GM19397 (cell line): ENCODE measurements at regions not wholly inside any gene's neighbourhood (a gene's known extent, or its start where the extent isn't known, plus 50 kb on each side); places are given as distances from the start of the nearest gene placed in this dataset.
"Not testable (repeated sequence)": the region's sequence is repeated elsewhere in the genome, so short reads cannot be mapped to it uniquely, and the experiment has no call there.

Experiments
- ATAC-seq: cut with Tn5 transposase; IDR thresholded peaks from one replicate; pipeline ENCODE4 v1.9.1; 2021; ENCODE audit warnings: mild to moderate bottlenecking, moderate library complexity; ENCODE audit not compliant: unreplicated experiment

DNA sequence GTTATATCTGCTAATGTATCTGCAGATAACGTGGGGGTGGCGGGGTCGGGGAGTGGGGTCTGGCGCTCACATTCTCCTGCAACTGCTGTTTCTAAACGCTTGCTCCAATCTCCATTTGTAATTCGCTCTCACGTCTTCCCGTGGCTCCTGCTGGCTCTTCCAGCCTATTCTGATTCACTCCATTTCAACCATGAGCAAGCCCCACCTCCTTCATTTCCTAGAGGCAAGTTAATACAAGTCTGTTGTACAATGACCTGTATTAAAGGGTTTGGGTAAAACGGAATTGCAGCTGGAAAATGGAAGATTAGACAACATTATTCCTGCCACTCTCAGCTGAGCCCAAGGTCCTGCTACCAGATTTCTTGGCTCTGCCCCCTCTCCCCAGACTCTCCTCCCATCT lies 132.3 kb downstream of the CSNK2A3 start:
- no peak for ATAC-seq

DNA sequence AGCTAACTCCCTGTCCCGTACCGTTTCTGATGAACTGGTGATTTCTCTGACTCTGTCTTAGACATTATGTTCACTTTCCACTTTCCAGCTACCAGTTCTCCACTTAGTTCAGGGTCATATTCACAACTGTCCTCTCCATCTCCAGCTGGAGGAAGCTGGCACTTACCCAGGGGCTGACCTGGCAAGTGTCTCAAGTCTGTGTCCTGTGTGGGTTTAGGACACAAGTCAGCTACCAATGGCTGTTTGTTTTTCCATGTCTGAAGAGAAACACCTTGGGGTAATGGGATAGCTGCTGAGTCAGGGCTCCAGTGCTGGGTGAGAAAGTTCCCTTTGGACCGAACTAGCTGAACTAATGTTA lies 134.4 kb downstream of the CSNK2A3 start:
- no peak for ATAC-seq

DNA sequence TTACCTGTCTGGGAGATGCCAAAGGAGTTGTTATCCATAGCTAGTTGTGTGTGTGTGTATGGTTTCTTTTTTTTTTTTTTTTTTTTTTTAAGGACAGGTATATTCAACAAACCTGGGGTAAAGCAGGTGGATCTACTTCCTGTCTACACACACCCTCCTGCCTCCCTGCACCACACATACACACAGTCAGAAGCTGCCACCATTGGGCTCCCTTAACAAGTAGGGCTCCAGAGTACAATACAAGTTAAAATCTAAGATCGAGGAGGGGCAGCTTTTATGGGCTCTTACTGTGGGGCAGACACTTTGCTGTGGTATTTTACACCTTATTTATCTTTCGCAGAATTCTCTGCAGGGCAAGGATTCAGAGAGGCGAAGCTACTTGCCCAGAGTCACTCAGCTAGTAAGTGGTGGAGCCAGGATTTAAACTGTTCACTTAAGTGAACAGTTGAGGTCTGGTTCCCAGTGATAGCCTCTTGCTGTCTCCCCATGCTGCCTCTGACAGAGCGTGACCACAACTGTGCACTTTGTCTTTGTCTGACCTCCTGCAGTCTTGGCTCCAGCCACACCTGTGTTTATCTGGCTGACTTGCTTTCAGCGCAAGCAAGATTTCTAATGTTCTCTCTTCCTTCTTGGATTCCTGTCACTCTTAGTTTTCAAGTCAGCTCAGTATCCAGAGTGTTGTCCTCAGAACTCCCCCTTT lies 135.0 kb downstream of the CSNK2A3 start:
- no peak for ATAC-seq

DNA sequence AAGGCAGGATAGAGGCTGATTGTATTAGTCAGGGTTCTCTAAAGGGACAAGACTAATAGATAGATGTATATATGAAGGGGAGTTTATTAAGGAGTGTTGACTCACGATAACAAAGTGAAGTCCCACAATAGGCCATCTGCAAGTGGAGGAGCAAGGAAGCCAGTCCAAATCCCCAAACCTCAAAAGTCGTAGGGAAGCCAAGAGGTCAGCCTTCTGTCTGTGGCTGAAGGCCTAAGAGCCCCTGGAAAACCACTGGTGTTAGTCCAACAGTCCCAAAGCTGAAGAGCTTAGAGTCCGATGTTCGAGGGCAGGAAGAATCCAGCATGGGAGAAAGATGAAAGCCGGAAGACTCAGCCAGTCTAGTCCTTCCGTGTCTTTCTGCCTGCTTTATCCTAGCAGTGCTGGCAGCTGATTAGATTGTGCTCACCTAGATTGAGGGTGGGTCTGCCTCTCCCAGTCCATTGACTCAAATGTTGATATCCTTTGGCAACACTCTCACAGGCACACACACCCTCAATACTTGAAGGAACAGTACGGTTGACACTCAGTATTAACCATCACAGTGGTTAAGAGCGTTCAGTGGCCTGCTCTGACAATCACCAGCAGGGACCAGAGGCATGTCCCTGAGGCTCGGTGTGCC lies 135.6 kb downstream of the CSNK2A3 start:
- ATAC-seq: no peak

DNA sequence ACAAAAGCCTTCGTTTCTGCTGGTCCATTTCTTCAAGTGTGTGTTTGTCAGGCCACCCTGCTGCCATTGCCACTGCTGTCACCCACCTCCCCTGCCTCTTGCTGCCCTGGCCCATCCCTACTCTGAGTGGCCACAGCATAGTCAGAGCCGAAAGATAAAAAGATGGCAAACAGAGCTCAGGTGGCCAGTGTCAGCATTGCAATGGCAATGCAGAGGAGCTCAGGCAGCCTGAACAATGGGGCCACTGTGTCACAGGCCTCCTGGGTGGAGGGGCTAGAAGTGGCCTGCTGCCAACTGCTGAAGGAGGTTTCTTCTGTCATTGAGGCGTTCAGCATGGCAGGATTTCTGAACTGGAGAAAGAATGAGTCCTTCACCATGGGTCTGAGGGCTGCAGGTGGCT lies 137.1 kb downstream of the CSNK2A3 start:
- no peak for ATAC-seq

DNA sequence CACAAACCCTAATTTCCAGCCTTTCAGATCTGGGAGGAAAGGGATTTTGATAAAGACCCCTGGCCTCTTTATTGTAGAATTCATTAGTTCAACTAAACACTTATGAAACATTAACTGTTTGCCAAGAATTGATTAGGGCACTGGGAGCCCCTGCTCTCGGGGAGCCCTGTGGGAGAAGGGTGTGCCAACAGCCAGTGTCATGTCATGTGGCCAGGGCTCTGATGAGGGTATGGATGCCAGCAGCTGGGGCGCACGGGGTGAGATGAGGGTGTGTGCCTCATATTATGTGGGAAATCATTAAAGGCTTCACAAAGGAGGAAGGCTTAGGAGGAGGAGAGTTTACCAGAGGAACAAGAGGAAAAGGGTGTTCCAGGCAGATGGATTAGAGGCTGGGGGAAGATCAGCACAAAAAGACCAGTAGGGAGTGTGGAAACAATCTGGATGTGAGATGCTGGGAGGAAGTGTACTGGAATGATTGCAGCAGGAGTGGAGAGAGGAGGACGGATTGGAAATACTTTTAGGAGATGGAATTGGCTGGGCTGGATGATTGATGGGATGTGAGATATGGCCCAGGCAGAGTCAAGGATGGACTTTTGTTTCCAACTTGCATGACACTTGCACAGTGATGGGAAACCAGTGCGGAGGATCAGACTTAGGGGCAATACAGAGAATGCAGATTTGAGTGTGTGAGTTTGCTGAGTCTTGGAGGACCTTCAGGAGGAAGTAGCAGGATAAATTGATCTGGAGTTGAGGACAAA lies 137.8 kb downstream of the CSNK2A3 start:
- ATAC-seq: no peak

DNA sequence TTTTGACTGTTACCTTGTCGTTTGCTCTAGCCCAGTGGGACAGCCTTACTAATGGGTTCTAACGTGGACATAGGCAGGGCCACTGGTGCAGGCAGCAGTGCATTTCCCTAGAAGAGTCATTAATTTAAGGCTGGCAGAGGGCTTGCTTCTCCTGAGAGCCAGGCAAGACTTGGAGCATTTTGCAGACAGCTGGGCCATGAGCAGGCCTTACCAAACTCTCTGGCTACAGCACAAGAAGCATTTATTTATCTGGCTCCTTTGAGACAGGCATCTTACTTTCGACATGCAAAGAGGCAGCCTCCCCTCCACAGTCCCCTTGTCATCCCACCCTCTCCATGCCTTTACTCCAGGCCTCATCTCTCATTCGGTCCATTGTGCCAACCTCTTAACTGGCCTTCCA lies 139.9 kb downstream of the CSNK2A3 start:
- no peak for ATAC-seq

DNA sequence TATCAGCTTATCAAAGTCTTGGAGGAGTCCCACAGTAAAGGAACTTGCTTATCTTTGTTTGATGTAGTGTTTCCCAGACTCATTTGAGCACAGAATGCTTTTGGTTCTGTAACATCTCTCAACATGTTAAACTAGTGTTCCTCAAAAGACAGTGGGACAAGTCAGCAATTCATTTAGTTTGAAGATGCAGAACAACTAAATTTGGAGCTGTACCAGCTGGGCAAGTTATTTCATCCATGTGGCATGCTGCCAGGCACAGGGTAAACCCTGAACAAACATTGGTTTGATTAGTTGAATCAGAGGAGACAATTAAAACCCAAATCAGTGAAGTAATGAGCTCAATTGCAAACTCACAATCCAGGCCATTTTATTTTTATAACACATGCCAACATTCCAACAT lies 141.2 kb downstream of the CSNK2A3 start:
- no peak for ATAC-seq

DNA sequence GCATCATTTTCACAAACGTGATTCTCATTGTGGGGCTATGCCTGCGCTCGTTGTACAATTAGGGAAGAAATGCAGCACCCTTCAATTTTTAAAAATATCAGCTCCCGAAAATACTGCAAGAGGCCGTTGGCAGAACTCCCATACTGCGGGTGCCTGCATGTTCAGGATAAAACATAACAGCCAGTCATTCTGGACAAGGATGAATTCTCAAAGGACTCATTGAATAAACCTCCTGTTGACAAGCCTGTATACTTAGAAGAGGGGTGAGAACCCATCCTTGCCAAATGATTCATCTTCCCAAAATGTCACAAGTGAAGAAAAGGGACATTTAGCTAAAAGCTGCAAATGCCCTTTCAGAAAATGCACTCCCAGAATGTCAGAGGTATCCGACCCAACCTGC lies 141.9 kb downstream of the CSNK2A3 start:
- ATAC-seq: no peak

DNA sequence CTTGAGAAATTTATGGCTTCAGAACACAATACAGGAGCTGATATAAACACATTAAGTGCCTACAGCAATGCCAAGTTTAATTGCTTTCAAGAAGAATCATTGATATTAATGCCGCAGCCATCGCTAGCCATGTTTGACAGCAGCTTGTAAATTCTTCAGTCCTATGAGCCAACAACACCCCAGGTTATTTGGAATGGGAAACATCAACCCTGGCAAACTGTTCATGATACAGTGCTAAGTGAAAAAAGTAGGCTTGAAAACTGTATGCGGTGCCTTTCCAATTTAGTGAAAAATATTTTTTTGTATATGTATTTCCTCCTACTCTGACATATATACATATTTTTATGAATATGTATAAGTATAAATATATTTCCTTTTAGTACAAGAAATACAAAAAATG lies 142.6 kb downstream of the CSNK2A3 start:
- ATAC-seq: no peak

DNA sequence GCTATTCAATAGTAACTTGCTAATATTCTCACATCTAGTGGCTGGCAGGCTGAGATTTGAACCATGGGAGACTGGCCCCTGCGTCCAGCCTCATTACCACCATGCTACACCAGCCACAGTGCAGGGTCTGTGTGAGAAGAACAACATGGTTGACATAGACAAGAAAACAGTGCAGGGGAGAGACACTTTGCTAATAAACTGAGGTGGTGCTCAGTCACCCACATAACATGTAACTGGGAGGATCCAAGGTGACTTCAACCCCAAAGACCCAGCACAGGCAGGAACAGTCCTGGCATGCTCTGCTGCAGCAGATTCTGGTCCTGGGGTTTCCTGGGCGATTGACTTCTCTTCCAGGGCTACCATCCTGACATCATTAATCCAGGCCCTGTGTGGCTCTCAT lies 143.1 kb downstream of the CSNK2A3 start:
- no peak for ATAC-seq

DNA sequence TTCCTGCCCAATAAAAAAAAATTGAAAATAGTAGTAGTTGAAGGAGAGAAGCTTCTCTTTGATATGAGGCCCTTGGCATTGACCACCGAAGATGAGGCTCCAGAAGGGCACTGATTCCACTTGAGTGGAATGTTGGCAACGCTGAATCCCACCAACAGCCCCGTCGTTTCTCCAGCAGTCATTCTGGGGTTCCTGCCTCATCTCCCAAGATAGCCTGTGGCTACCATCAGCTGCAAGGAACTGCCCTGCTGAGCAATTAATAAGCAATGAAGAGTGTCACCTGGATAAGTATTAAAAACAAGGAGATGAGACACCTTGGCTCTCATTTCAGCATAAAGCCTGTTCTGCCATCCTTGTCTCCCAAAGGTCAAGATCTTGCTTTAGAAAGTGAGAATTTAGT lies 144.1 kb downstream of the CSNK2A3 start:
- ATAC-seq: no peak

DNA sequence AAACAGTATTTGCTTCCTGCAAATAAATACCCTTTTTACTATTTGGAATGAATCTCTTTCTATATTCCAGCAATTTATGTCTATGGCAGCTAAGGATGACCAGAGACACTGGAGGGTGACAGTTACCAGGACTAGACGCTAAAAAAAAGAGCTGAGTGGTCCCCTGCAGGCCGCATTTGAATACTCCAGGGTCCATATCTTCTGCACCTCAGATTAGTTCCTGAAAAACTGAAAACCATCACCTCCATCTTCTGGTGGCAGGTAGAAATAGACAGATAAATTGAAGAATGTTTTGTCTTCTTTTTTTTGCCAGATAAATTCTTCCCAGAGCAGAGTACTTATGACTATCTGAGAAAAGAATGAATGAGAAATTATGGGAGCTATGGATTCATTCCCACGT lies 145.6 kb downstream of the CSNK2A3 start:
- no peak for ATAC-seq

DNA sequence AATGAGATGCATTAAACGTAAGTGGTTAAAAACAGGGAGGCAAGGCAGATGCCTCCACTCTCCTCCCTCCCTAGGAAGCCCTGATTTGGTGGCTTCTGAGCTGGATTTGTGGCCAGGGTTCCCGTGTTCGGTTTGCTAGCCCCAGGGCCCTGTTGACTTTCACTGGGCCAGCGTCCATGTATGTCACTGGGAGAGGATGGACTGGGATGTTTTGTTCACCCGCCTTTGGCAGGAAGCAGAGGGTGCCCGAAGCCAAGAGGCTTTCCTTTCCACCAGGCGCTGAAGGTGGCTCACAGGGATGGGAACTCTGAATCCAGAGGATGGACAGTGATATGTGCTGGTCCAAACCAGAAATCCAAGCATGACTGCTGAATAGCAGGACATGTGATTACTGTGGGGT lies 146.6 kb downstream of the CSNK2A3 start:
- ATAC-seq: no peak

DNA sequence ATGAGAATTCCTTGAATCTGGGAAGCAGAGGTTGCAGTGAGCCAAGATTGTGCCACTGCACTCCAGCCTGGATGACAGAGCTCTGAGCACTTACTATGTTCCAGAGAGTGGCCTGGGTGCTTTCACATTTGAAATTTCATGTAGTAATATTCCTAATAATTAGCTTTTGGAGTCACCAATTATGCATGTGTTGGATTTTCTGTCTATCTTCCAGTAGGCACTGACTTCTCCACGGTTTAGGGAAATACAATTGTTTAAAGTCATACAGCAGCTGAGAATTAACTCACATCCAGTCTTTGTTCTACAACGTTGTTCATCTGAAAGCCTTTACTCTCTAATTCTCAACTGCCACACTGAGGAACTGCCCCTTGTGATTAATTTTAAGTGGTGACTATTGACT lies 150.2 kb downstream of the CSNK2A3 start:
- no peak for ATAC-seq

DNA sequence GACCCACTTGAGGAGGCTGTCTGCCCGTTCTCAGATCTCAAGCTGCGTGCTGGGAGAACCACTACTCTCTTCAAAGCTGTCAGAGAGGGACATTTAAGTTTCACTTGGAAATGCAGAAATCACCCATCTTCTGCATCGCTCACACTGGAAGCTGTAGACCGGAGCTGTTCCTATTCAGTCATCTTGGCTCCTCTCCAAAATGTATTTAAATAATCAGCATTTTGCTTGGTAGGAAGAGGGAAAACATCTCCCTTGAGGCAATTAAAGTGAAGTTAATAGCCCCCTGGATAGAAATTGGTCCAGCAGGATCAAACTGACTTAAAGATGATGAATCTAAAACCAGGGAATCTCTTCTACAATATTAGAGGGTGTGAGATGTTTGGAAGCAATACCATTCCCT lies 151.7 kb downstream of the CSNK2A3 start:
- not testable (repeated sequence) for ATAC-seq

DNA sequence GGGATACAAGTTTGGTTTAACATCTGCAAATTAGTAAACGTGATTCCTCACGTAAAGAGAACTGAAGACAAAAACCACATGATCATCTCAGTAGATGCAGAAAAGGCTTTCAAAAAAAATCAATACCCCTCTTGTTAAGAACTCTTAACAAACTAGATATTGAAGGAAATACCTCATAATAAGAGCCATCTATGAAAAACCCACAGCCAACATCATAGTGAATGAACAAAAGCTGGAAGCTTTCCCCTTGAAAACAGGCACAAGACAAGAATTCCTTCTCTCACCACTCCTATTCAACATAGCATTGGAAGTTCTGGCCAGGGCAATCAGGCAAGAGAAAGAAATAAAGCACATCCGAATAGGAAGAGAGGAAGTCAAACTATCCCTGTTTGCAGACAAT lies 160.5 kb downstream of the CSNK2A3 start:
- no peak for ATAC-seq

DNA sequence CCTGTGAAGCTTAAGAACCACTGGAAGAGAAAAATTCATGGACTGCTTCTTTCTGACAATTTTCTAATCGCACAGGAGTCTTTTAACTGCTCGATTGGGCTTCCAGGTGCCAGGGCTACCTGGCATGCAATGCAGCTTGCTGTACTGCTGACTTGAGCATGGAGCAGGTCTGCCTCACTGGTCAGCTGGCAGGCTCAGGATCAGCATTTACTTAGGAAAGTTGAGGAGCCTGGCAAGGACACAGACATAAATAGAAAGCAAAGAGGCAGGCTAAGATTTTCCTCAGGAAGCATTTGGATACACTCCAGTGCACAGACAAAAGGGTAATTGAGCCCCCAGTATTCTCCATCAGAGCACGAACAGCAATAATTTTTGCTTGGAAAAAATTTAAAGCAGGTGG lies 163.5 kb downstream of the CSNK2A3 start:
- ATAC-seq: no peak

DNA sequence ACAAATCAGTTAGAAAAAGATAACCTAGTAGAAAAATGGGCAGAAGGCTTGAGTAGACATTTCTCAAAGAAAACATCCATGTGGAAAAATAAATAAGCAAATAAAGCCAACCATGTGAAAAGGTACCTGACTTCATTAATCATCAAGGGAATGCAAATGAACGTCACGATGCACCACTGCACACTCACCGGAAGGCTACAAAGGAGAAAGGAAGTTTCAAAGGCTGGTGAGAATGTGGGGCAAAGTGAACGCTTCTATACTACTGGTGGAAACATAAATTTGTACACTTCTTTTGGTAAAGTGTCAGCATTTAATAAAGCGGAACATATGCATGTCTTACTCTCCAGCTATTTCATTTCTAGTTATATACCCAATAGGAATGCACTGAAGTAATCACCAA lies 166.8 kb downstream of the CSNK2A3 start:
- no peak for ATAC-seq

DNA sequence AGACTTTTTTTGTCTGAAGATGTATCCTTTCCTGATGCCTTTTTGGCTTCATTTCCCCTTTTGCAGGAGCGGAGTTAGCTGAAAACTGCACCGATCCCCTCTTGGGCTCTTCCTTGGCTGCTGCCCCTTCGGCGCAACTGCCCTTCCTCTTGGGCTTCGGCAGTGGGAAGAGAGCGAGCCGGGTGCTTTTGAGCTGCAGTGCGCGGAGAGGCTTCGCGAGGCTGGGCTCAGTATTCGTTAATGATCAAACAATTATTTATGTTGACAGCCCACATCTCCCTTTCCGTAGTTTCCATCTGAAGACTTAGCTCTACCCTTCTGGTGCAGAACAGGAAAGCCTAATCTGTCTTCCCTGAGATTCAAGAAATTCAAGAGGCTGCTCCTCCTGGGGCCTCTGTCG lies 170.8 kb downstream of the CSNK2A3 start:
- ATAC-seq: no peak

DNA sequence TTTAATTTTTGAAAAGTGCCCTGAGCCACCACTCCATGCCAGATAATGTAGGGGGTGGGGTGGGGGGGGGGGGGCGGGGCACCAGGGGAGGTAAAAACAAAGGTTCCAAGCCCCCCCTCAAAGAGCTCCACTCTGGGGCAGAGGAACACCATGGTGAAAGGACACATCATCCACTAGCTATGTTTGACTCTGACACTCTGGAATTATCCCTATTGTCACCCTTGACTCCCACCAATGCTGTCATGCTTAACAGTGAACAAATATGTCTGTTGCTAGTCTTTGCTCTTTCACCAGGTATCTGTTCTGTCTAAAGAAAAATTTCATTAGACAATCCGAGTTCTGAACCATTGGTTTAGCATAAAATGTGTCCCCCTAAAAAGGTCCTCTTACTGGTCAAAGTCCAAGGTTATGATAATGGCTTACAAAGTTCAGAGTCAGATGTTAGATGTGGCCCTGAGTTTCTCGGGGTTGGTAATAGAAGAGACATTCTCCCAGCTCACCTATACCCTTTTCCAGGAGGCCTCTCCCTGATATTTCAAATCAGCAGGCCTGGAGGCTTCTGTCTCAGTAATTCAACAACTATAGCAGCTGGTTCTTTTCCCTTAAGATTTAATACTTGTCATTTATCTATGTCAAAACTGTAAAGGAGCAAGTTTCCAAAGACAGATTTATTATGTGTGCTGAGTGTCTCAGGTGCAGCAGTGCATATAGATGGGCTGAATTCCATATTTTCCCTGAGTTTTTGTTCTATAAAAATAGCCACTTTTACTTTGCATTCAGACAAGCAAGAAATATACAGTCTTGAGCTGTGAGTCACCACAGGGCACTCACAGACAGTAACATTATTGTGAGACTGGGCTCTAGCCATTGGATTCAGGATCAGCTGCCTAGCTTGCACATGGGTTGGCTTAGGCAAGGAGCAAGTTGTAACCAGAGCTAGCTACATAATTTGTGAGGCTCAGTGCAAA lies 174.1 kb downstream of the CSNK2A3 start:
- no peak for ATAC-seq
